ENCODE measurements at regions not wholly inside any gene's neighbourhood (a gene's known extent, or its start where the extent isn't known, plus 50 kb on each side); places are given as distances from the start of the nearest gene placed in this dataset.
"Not testable (repeated sequence)": the region's sequence is repeated elsewhere in the genome, so short reads cannot be mapped to it uniquely, and the experiment has no call there.

DNA sequence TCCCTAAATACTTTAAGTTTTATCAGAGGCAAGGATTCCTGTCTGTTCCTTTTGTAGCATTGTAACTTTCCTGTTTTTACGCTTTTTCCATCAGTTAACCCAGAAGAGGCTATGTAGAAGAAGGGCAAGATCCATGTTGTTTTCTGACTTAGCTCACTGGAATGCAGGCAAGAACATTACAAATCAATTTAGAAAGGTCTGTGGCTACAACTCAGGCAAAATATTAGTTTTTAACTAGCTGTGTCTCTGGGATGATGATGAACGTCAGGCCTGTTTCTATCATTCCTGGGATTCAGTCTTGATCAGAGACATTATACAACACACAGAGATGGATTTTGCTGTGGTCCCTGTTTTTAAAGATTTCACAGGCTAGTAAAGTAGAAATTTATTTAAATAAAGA lies 813.0 kb upstream of the POU3F4 start:
- in situ Hi-C loops (cut with HindIII; ENCODE audit: low pct_ligation_motif_present, low sequenced_read_pairs): no loop called here
- Histone ChIP-seq H3K27ac (no peak overlapping the region), H3K27me3 (replicated peaks) (no peaks in the 10 kb centered on the region), H3K4me3 (ENCODE audit: low read depth, low read length) (no peak overlapping the region), H3K36me3 (replicated peaks) (no peaks in the 10 kb centered on the region)
- TF ChIP-seq, protein P1, sequence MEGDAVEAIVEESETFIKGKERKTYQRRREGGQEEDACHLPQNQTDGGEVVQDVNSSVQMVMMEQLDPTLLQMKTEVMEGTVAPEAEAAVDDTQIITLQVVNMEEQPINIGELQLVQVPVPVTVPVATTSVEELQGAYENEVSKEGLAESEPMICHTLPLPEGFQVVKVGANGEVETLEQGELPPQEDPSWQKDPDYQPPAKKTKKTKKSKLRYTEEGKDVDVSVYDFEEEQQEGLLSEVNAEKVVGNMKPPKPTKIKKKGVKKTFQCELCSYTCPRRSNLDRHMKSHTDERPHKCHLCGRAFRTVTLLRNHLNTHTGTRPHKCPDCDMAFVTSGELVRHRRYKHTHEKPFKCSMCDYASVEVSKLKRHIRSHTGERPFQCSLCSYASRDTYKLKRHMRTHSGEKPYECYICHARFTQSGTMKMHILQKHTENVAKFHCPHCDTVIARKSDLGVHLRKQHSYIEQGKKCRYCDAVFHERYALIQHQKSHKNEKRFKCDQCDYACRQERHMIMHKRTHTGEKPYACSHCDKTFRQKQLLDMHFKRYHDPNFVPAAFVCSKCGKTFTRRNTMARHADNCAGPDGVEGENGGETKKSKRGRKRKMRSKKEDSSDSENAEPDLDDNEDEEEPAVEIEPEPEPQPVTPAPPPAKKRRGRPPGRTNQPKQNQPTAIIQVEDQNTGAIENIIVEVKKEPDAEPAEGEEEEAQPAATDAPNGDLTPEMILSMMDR (IDR thresholded peaks at IDR 0.05; ENCODE audit: low read depth, low read length, missing control alignments): no peak
- DNase-seq: no peak

DNA sequence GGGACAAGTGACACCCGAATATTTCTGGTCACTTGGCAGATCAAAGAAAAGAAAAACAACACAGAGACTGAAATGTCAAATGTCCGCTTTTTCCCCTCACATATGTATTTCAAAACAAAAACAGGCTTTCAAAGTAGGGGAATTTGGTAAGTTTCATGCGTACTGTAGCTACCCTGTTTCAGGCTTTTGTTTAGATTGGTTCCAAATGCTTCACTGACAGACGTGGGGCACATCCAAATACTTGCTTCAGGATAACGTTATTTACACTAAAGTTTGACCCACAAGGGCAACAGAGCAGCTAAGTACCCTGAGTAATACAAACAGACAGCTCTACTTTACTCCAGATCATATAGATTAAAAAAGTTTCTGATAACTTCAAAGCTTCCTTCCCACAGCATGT lies 804.5 kb upstream of the POU3F4 start:
- H3K36me3 ChIP-seq (replicated peaks): no peaks in the 10 kb centered on the region
- H3K27me3 ChIP-seq (replicated peaks): no peaks in the 10 kb centered on the region
- H3K27ac ChIP-seq: no peak overlapping the region
- in situ Hi-C loops (cut with HindIII; ENCODE audit: low pct_ligation_motif_present, low sequenced_read_pairs): no loop called here
- TF ChIP-seq, protein P1 (IDR thresholded peaks at IDR 0.05; ENCODE audit: low read depth, low read length, missing control alignments): no peak
- DNase-seq: no peak
- no peak overlapping the region for H3K4me3 ChIP-seq (ENCODE audit: low read depth, low read length)

DNA sequence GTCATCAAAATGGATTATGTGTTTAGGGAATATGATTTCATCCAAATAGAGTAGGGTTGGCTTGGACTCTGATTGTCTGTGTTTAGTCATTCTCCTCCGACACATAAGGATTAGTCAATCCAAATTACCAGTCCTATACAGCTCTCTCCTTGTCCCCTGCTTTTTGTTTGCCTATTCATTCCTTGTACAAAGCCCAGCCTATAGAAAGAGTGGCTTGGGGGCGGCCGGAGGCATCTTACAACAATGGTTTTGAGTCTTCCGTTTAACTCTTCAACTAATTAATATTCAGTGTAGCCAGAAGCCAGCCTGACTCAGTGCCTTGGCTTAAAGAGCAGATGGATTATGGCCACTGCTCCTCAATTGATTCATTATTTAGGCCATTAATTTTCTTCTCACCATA lies 796.6 kb upstream of the POU3F4 start:
- in situ Hi-C loops (cut with HindIII; ENCODE audit: low pct_ligation_motif_present, low sequenced_read_pairs): no loop called here
- DNase-seq: no peak
- TF ChIP-seq, protein P1 (IDR thresholded peaks at IDR 0.05; ENCODE audit: low read depth, low read length, missing control alignments): no peak
- H3K36me3 ChIP-seq (replicated peaks): no peaks in the 10 kb centered on the region
- no peak overlapping the region for H3K4me3 ChIP-seq (ENCODE audit: low read depth, low read length)
- no peak overlapping the region for H3K27ac ChIP-seq
- H3K27me3 ChIP-seq (replicated peaks): no peaks in the 10 kb centered on the region

DNA sequence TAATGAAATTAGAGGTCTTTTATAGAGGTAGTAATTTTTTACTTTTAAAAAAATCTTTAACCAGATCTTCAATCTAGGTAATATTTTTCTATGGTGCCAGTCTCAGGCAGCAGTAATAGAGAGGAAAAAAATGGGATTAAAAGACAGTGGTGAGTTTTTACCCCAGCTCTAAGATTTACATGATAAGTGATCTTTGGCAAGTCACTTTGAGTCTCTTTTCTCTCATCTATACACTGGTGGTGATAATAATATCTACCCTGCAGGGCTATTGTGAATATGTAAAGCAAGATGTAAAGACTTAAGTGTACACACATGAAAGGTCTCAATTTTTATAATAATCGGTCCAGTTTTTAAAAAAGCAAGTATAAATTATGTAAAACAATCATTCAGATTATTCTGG lies 786.2 kb upstream of the POU3F4 start:
- no peaks in the 10 kb centered on the region for H3K27me3 ChIP-seq (replicated peaks)
- no peak overlapping the region for H3K27ac ChIP-seq
- no peak overlapping the region for H3K4me3 ChIP-seq (ENCODE audit: low read depth, low read length)
- in situ Hi-C loops (cut with HindIII; ENCODE audit: low pct_ligation_motif_present, low sequenced_read_pairs): no loop called here
- H3K36me3 ChIP-seq (replicated peaks): no peaks in the 10 kb centered on the region
- TF ChIP-seq, protein P1 (IDR thresholded peaks at IDR 0.05; ENCODE audit: low read depth, low read length, missing control alignments): no peak
- no peak for DNase-seq

DNA sequence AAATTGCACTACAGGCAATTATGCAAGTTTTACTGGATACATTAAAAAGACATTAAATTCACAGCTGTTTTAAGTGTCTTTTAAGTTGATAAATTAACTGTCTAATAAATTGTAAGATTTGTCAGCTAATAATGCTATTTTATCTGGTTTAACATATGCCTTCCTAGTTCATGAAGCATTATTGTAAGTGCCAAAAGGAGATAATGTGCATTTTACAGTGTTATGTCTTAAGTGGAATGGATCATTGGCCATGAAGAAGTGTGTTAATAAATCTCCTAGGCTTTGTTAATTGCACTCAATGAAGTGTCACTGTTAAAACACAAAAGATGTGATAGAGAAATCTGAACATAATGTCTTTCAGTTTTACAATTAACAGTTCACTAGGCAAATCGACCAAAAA lies 784.3 kb upstream of the POU3F4 start:
- Histone ChIP-seq H3K36me3 (replicated peaks) (no peaks in the 10 kb centered on the region), H3K27me3 (replicated peaks) (no peaks in the 10 kb centered on the region), H3K4me3 (ENCODE audit: low read depth, low read length) (no peak overlapping the region), H3K27ac (no peak overlapping the region)
- TF ChIP-seq, protein P1 (IDR thresholded peaks at IDR 0.05; ENCODE audit: low read depth, low read length, missing control alignments): no peak
- in situ Hi-C loops (cut with HindIII; ENCODE audit: low pct_ligation_motif_present, low sequenced_read_pairs): no loop called here
- no peak for DNase-seq

DNA sequence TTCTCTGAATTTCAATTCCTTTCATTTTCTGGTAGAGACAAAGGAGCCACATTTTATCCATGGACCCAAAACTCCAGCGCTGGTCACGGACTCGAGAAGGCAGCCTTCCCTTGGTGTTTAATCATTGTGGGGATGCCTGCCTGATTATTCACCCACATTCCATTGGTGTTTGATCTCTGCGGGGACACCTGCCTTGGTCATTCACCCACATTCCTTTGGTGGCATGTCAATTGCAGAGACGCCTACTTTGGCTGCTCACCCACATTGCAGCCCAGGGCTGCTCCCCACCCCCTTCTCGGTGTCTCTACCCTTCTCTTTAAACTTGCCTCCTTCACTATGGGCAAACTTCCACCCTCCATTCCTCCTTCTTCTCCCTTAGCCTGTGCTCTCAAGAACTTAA lies 780.7 kb upstream of the POU3F4 start:
- in situ Hi-C loops (cut with HindIII; ENCODE audit: low pct_ligation_motif_present, low sequenced_read_pairs); H3K27me3 ChIP-seq (replicated peaks); H3K27ac ChIP-seq; H3K4me3 ChIP-seq (ENCODE audit: low read depth, low read length); DNase-seq; H3K36me3 ChIP-seq (replicated peaks): not testable (repeated sequence)

Data from brain microvascular endothelial cell (primary cell).